CD4-positive, alpha-beta T cell treated with Interleukin-17A for 1 hour (primary cell): ENCODE measurements at regions not wholly inside any gene's neighbourhood (a gene's known extent, or its start where the extent isn't known, plus 50 kb on each side); places are given as distances from the start of the nearest gene placed in this dataset.
"Not testable (repeated sequence)": the region's sequence is repeated elsewhere in the genome, so short reads cannot be mapped to it uniquely, and the experiment has no call there.

Source experiments
- DNase-seq: peaks from one replicate; pipeline ENCODE4 v3.0.0-alpha.2; 2020

- DNase-seq: no peak
Measured at GRCh38 chr20:1825507-1825906, 69.7 kb upstream of the SIRPA start.

- no peak for DNase-seq
Measured at GRCh38 chr20:1824834-1825233, 70.4 kb upstream of the SIRPA start.

GRCh38 chr20:1824181-1824580 lies 71.0 kb upstream of the SIRPA start:
- DNase-seq: no peak

DNA sequence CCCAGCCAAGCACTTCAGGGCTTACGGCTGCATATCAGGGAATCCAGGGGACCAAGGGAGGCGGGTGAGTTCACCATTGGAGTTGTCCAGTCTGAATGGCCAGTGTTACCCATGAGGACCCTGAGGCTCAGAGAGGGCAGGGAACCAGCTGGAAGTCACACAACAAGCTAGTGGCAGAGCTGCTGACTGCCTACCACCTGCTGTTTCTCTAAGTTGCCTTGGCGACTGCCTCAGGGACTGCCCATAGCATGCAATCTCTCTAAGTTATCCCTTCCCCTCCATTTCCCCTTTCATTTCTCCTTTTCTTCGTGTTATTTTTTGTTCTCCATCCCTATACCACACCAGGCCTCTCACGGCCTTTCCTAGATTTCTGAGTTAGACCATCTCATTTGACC lies 71.8 kb upstream of the SIRPA start:
- DNase-seq: no peak

GRCh38 chr20:1822564-1823449 lies 72.4 kb upstream of the SIRPA start:
- DNase-seq: no peak

- peak; percentile 29 for DNase-seq
Measured at GRCh38 chr20:1820138-1821079, 74.8 kb upstream of the SIRPA start.

DNA sequence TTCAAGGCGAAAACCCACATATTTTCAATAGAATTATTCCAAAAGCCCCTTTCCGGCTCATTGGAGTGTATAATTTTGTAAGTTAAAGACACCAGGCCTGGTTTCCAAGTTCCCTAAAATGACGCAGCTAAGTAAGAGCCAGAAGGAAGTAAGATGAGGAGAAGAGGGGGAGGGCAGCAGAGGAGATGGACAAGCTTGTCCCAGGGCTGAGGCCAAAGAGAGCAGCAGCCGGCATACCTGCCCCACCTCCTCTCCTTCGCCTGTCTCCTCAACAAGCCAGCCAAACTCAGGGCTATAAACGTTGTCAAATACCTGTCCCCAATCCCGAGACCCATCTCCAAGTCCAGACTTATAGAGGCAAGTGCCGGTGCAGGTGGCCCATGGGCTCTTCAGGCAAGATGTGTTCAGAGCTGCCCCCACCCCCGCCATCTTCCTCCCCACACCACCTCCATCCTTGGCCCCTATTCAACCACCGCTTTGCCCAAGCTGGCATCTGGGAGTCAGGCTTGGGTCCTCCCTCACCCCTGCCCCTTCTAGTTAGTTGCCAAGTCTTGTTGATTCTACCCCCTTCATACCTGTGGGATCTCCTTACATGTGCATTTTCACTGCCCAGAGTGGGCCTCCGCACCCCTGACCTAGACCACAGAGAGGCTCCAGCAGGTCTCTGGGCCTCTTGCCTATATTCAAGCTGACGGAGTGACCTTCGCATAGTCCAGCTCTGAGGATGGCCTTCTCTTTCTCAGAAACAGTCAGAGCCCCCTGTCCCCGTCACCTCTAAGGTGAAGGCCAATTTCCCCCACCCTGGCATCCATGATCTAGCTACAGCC lies 75.7 kb upstream of the SIRPA start:
- DNase-seq: no peak

DNA sequence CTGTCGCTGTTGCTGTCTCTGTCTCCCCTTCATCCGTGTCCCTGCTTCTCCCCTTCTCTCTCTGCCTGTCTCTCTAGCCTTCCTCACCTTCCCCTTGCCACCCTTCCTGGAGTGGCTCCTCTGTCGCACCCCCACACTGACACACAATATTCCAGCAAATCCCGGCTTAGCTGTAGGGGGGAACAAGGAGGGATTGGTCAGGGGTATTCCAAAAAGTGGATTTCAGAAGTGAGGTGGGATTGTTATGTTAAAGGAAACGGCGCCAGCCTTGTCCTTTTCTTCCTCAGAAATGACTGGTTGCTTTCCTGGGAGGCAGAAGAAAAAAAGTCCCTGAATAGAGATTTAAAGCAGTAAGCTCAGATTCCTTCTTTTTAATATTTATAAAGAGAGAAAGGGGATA lies 76.3 kb upstream of the SIRPA start:
- no peak for DNase-seq

DNA sequence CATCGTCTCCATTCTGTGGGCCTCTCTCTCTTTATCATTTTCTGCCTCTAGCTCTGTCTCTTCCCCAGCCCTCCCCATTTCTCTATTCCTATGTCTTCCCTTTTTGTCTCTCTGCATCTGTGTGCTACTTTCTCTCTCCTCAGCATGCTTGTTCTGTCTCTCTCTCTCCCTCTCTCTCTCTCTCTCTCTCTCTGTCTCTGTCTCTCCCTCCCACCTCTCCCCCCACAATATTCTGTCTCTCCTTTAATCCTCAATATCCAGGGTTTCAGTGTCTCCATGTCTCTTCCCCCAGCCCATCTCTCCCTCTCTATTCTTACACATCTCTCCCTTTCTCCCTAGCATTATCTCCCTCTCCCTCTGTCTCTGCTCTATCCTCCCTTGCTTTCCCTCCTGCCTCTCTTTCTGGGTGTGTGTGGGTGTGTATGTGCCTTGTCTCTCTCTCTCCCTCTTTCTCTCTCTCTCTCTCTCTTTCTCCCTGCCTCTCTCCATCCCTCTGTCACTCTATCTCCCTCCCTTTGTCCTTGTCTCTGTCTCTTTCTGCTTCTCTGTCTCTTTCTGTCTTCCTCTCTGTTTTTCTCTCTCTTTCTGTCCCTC lies 76.9 kb upstream of the SIRPA start:
- no peak for DNase-seq

- no peak for DNase-seq
Measured at GRCh38 chr20:1817577-1818211, 77.5 kb upstream of the SIRPA start.

GRCh38 chr20:1816384-1817381 lies 78.5 kb upstream of the SIRPA start:
- peak; percentile 7 for DNase-seq

- no peak for DNase-seq
Measured at GRCh38 chr20:1815502-1816085, 79.6 kb upstream of the SIRPA start.

DNA sequence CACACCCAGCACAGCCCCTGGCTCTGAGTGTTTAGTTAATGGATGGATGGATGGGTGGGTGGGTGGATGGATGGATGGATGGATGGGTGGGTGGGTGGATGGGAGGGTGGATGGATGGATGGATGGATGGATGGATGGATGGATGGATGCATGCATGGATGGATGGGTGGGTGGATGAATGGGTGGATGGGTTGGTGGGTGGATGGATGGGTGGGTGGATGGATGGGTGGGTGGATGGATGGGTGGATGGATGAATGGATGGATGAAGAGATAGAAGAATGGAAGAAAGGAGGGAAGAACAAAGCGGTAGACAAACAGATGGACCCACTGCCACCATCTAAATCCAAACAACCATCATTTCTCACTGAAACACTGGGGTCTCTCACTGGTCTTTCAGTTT lies 80.3 kb upstream of the SIRPA start:
- DNase-seq: not testable (repeated sequence)

DNA sequence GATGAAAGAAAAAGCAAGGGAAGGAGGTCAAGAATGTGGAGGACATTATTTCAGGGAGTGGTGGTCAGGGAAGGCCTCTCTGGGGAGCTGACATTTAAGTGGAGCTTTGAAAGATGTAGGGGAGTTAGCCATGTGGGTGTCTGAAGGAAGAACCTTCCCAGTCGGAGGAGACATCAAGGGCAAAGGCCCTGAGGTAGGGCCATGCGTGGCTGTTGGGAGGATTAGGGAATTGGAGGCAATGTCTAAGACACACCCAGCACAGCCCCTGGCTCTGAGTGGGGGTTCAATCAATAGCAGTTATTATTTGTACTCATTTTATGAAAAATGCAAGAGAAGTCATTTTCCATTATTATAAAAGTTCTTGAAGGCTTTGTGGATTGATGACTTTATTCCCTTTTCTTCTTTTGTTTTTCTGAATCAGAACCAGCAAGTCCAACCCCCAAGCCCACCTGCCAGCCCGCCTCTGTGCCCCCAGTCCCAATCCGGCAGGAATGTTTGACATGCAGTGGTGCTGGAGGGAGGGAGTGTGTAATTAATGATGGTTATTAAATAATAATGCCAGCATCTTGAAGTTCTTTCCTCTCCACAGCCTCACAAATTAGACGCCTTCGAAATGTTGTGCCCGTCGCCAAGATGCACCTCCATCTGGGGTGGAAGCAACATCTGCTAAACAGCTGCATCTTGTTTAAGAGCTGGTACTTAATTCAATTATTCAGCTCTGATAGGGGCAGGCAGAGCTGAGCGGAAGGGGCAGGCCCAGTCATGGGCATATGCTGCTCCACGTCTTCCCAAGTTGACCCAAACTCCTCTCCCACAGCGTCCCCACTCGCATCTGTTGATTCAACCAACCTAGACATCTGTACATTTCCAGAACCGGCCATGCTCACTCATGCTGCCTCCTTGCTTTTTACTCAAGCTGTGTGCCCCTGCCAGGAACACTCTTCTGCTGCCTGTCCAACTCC lies 81.3 kb upstream of the SIRPA start:
- no peak for DNase-seq

DNA sequence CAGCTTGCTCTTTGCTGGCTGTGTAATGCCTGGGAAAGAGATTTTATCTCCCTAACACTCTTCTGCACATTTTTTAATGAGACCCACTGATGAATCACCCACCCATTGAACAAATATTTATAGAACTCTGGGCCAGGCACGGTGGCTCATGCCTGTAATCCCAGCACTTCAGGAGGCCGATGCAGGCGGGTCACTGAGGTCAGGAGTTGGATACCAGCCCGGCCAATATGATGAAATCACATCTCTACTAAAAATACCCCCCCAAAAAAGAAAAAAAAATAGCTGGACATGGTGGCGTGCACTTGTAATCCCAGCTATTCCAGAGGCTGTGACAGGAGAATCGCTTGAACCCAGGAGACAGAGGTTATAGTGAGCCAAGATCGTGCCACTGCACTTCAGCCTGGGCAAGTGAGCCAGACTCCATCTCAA lies 82.1 kb upstream of the SIRPA start:
- no peak for DNase-seq

DNA sequence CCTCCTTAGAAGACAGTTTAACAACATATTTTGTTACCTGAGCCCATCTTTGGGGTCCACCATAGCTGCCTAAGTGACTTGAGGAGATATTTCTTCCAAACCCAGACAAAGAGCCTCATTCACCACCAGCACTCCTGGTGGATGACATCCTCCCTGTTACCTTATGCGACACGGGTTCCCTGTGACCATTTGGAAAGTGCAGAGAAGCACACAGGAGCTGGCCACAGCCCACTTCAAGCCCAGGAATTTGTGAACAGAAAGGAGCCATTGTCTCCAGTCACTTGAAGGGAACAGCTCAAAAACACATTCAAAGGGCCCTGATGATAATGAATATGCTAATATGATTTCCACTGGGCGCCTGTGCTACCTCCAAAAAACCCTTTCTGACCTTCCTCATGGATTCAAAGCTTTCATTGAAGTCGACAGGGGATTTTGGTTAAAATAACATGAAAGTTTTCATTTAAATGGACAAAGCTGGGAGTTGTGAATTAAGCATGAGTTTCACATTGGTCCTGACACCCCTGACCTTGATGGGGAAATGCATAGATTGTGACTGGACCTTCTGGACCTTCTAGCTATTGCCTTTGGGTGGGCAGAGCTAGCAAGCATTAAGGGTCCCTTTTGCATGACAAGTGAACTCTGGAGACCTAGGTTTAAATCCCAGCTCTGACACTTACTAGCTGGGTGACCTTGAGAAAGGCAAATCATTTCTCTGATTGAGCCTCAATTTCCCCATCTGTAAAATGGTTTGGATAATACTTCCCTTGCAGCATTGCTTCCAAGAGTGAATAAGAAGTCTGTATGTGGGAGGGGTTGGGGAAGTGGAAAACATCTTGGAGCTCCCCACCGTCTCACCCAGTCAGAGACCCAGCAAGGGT lies 83.3 kb upstream of the SIRPA start:
- no peak for DNase-seq

DNA sequence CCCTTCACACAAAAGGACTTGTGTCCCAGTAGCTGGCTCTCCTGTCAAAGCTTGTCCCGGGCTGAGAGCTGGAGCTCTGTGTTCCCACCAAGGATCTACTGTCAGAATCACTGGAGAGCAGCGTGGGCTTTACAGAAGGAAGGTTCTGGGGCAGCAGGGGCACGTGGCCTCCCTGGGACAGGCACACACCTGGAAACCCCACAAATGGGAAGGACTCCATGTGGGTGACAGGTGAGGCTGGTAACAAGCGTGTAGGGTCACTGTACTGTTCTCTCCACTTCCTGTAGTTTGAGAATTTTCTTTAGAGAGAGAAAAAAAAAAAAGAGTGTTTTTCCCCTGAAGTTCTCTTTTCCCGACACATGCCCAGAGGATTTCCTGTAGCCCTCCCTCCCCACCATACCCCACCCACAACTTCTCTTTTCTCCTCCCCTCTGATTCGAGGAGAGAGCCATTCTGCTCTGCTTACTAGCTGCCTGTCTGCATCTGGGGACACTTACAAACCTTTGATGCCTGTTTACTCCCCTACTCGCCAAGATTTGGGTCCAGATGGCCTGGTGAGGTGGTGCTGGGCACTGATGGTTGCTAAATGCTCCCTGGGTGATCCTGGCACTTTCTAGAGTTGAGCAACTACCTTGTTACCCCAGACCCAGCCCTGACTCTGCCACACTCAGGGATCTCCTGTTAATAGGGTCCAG lies 84.1 kb upstream of the SIRPA start:
- no peak for DNase-seq
